ENCODE measurements at regions not wholly inside any gene's neighbourhood (a gene's known extent, or its start where the extent isn't known, plus 50 kb on each side); places are given as distances from the start of the nearest gene placed in this dataset.

DNA sequence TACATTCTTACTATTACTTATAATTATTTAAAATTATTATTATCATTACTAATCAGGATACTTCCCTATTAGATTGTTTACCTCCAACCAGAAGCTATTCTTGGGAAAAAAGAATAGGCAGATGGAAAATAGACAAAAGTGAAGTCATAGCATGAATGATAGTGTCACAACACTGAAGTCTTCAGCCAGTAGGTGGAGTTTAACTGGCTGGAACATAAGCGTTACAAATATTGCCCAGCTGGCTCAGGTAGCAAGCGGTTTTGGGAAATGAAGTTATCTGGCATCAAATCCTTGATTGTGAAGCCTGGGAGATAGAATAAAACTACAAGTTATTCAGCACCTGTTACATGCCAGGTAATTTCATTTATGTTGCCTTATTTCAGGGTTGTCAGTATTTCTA is 762.9 kb downstream of the C12orf50 start:
- TF ChIP-seq CTCF (IDR thresholded peaks at IDR 0.05) (no peak), EZH2 (IDR thresholded peaks at IDR 0.05; ENCODE audit: borderline replicate concordance, insufficient read depth, low read depth, low read length, poor library complexity, severe bottlenecking) (no peak)
- Histone ChIP-seq H2AFZ (ENCODE audit: insufficient read depth, low read depth, low read length, poor library complexity, severe bottlenecking) (no peak overlapping the region), H3K27ac (ENCODE audit: low read length in 2 of 2) (no peak overlapping the region), H3K4me2 (replicated peaks; ENCODE audit: low read depth, low read length, poor library complexity, severe bottlenecking) (no peak overlapping the region), H3K4me1 (ENCODE audit: control insufficient read depth in 2 of 2, insufficient read depth in 2 of 2, low read length in 2 of 2) (no peaks in the 10 kb centered on the region), H3K9me3 (ENCODE audit: control extremely low read depth in 1 of 3, control insufficient read depth in 2 of 3, insufficient read depth in 1 of 3, low read length in 2 of 3) (no peaks in the 10 kb centered on the region), H3K36me3 (replicated peaks in 1 of 2; ENCODE audit: control extremely low read depth in 1 of 2, control insufficient read depth in 1 of 2, extremely low read depth in 1 of 2, insufficient read depth in 2 of 2, low read length in 1 of 2) (no peaks in the 10 kb centered on the region), H3K27me3 (replicated peaks in 1 of 4; ENCODE audit: control extremely low read depth in 1 of 4, control insufficient read depth in 3 of 4, insufficient read depth in 4 of 4, low read length in 3 of 4) (no peaks in the 10 kb centered on the region), H3K4me3 (ENCODE audit: control extremely low read depth in 1 of 5, extremely low read depth in 1 of 5, insufficient read depth in 1 of 5, low read depth in 2 of 5, low read length in 4 of 5) (no peak overlapping the region), H3K79me2 (ENCODE audit: control insufficient read depth, insufficient read depth, low read length) (no peaks in the 10 kb centered on the region), H3K9ac (ENCODE audit: low read length) (no peak overlapping the region), H4K20me1 (ENCODE audit: control insufficient read depth, insufficient read depth, low read length, poor library complexity, severe bottlenecking) (no peaks in the 10 kb centered on the region)
- ChIA-PET POLR2A (no interaction called here), CTCF (interaction anchor here (0.8 kb wide), 1 partner anchor 54 kb away, joined by 3 read pairs; no protein-coding TSS in a partner anchor)
- DNase-seq (no peak), ATAC-seq (ENCODE audit: low read depth) (no peak)
- H3K4me1 Mint-ChIP-seq: no peaks in the 10 kb centered on the region
- no peaks in the 10 kb centered on the region for H3K27me3 Mint-ChIP-seq
- H3K4me3 Mint-ChIP-seq: no peak overlapping the region
- intact Hi-C loops (cut with micrococcal nuclease): no loop called here
- H3K27ac Mint-ChIP-seq: no peak overlapping the region
- no CpG with 5 or more reads among the region's 2 CpGs for WGBS (ENCODE audit: insufficient coverage)
- peaks cover 2% of the 10 kb centered on the region for H3K9me3 Mint-ChIP-seq (ENCODE audit: insufficient read depth)

GRCh38 chr12:87259391-87259790 is 769.8 kb downstream of the C12orf50 start:
- H3K4me3 Mint-ChIP-seq: no peak overlapping the region
- no peaks in the 10 kb centered on the region for H3K27me3 Mint-ChIP-seq
- Histone ChIP-seq H2AFZ (ENCODE audit: insufficient read depth, low read depth, low read length, poor library complexity, severe bottlenecking) (no peak overlapping the region), H3K4me2 (replicated peaks; ENCODE audit: low read depth, low read length, poor library complexity, severe bottlenecking) (no peak overlapping the region), H3K4me3 (ENCODE audit: control extremely low read depth in 1 of 5, extremely low read depth in 1 of 5, insufficient read depth in 1 of 5, low read depth in 2 of 5, low read length in 4 of 5) (no peak overlapping the region), H3K36me3 (replicated peaks in 1 of 2; ENCODE audit: control extremely low read depth in 1 of 2, control insufficient read depth in 1 of 2, extremely low read depth in 1 of 2, insufficient read depth in 2 of 2, low read length in 1 of 2) (no peaks in the 10 kb centered on the region), H3K9ac (ENCODE audit: low read length) (no peak overlapping the region), H3K9me3 (ENCODE audit: control extremely low read depth in 1 of 3, control insufficient read depth in 2 of 3, insufficient read depth in 1 of 3, low read length in 2 of 3) (no peaks in the 10 kb centered on the region), H3K79me2 (ENCODE audit: control insufficient read depth, insufficient read depth, low read length) (no peaks in the 10 kb centered on the region), H3K27ac (ENCODE audit: low read length in 2 of 2) (no peak overlapping the region), H4K20me1 (ENCODE audit: control insufficient read depth, insufficient read depth, low read length, poor library complexity, severe bottlenecking) (no peaks in the 10 kb centered on the region), H3K27me3 (replicated peaks in 1 of 4; ENCODE audit: control extremely low read depth in 1 of 4, control insufficient read depth in 3 of 4, insufficient read depth in 4 of 4, low read length in 3 of 4) (no peaks in the 10 kb centered on the region), H3K4me1 (ENCODE audit: control insufficient read depth in 2 of 2, insufficient read depth in 2 of 2, low read length in 2 of 2) (no peaks in the 10 kb centered on the region)
- ATAC-seq (ENCODE audit: low read depth) (no peak), DNase-seq (no peak)
- TF ChIP-seq EZH2 (IDR thresholded peaks at IDR 0.05; ENCODE audit: borderline replicate concordance, insufficient read depth, low read depth, low read length, poor library complexity, severe bottlenecking): no peak
- TF ChIP-seq CTCF (IDR thresholded peaks at IDR 0.05): no peak
- POLR2A ChIA-PET: no interaction called here
- H3K9me3 Mint-ChIP-seq (ENCODE audit: insufficient read depth): no peaks in the 10 kb centered on the region
- intact Hi-C loops (cut with micrococcal nuclease): no loop called here
- H3K4me1 Mint-ChIP-seq: no peaks in the 10 kb centered on the region
- CTCF ChIA-PET: no interaction called here
- H3K27ac Mint-ChIP-seq: no peak overlapping the region

Data from B cell (primary cell).